ENCODE measurements at regions not wholly inside any gene's neighbourhood (a gene's known extent, or its start where the extent isn't known, plus 50 kb on each side); places are given as distances from the start of the nearest gene placed in this dataset.

GRCh38 chr15:56788359-56788758 is 55.0 kb upstream of the ZNF280D start:
- DNase-seq (no peak), ATAC-seq (no peak)
- Mint-ChIP-seq H3K36me3 (ENCODE audit: low read depth) (no peaks in the 10 kb centered on the region), H3K4me1 (ENCODE audit: low read depth) (peaks cover 2% of the 10 kb centered on the region), H3K27ac (no peak overlapping the region), H3K9me3 (ENCODE audit: insufficient read depth) (peaks cover 9% of the 10 kb centered on the region), H3K4me3 (no peak overlapping the region), H3K27me3 (ENCODE audit: low read depth) (no peaks in the 10 kb centered on the region)
- POLR2A ChIA-PET, result no interaction called here
- CTCF ChIA-PET, result no interaction called here

DNA sequence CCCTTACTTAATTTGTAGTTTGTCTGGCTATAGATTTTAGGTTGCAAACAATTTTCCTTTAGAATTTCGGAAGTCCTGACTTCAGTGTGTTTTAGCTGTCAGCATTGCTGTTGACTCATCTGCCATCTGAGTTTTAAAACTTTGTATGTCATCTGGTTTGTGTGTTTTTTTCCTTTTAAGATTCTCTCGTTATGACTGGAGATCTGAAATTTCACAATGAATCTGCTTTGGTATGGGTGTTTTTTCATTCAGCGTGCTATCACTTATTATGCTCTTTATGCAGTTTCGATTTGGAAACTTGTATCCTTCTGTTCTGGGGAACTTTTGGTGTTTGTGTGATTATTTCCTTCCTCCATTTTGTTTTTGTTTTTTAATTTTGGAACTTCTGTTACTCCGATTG is 53.7 kb upstream of the ZNF280D start:
- CTCF ChIA-PET, result no interaction called here
- H3K36me3 Mint-ChIP-seq (ENCODE audit: low read depth), result no peaks in the 10 kb centered on the region
- no peak for DNase-seq
- no peak overlapping the region for H3K27ac Mint-ChIP-seq
- H3K9me3 Mint-ChIP-seq (ENCODE audit: insufficient read depth), result peaks cover 2% of the 10 kb centered on the region
- H3K27me3 Mint-ChIP-seq (ENCODE audit: low read depth), result no peaks in the 10 kb centered on the region
- peaks cover 2% of the 10 kb centered on the region for H3K4me1 Mint-ChIP-seq (ENCODE audit: low read depth)
- H3K4me3 Mint-ChIP-seq, result no peak overlapping the region
- ATAC-seq, result no peak
- POLR2A ChIA-PET, result interaction anchor here (1.6 kb wide), 1 partner anchor 53 kb away, joined by 6 read pairs; the partner anchor contains the start of gene ZNF280D

DNA sequence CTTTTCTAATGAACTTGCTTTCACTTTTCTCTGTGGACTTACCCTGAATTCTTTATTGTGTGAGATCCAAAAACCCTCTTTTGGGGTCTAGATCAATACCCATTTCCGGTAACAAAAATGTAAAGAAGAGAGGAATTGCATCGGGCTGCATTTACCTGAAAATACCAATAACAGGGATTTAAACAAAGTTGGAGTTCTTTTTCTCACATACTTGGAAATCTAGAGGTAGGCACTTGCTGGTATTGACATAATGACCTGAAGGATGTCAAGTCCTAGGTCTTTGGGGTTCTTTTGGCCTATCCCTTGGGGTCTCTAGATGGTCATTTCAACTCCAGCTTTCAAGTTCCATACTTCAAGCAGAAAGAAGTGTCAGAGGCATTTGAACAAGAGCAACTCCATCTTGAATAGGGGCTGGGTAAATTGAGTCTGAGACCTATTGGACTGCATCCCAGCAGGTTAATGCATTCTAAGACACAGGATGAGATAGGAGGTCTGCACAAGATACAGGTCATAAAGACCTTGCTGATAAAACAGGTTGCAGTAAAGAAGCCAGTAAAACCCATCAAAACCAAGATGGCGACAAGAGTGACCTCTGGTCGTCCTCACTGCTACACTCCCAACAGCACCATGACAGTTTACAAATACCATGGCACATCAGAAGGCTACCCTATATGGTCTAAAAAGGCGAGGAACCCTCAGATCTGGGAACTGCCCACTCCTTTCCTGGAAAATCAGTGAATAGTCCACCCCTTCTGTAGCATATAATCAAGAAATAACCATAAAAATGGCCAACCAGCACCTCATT is 50.8 kb upstream of the ZNF280D start:
- POLR2A ChIA-PET, result no interaction called here
- peaks cover 17% of the 10 kb centered on the region for H3K4me1 Mint-ChIP-seq (ENCODE audit: low read depth)
- DNase-seq (no peak), ATAC-seq (no peak)
- peaks cover 6% of the 10 kb centered on the region for H3K9me3 Mint-ChIP-seq (ENCODE audit: insufficient read depth)
- H3K27ac Mint-ChIP-seq, result no peak overlapping the region
- no peaks in the 10 kb centered on the region for H3K27me3 Mint-ChIP-seq (ENCODE audit: low read depth)
- no peak overlapping the region for H3K4me3 Mint-ChIP-seq
- peaks cover 6% of the 10 kb centered on the region for H3K36me3 Mint-ChIP-seq (ENCODE audit: low read depth)
- CTCF ChIA-PET, result no interaction called here

DNA sequence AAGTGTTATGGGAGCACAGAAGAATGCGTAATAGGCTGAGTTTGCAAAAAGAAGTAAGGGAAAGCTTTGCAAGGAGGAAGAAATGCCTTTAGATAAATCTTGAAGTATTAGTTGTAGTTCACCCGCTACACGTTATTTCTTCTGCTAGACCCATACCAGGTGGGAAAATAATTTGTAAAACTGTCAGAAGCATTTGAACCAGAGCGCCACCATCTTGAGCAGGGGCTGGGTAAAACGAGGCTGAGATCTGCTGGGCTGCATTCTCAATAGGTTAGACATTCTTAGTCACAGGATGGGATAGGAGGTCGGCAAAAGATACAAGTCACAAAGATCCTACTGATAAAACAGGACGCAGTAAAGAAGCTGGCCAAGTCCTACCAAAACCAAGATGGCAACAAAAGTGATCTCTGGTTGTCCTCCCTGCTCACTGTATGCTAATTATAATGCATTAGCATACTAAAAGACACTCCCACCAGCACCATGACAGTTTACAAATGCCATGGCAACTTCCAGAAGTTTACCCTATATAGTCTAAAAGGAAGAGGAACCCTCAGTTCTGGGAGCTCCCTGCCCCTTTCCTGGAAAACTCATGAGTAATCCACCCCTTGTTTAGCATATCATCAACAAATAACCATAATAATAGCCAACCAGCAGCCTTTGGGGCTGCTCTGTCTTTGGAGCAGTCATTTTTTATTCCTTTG is 50.0 kb upstream of the ZNF280D start:
- DNase-seq, result no peak
- no peak overlapping the region for H3K4me3 Mint-ChIP-seq
- no peaks in the 10 kb centered on the region for H3K27me3 Mint-ChIP-seq (ENCODE audit: low read depth)
- H3K27ac Mint-ChIP-seq, result no peak overlapping the region
- peaks cover 12% of the 10 kb centered on the region for H3K9me3 Mint-ChIP-seq (ENCODE audit: insufficient read depth)
- ATAC-seq, result no peak
- POLR2A ChIA-PET, result no interaction called here
- CTCF ChIA-PET, result no interaction called here
- H3K36me3 Mint-ChIP-seq (ENCODE audit: low read depth), result peaks cover 6% of the 10 kb centered on the region
- peaks cover 18% of the 10 kb centered on the region for H3K4me1 Mint-ChIP-seq (ENCODE audit: low read depth)

Data from activated CD8-positive, alpha-beta T cell treated with anti-CD3 and anti-CD28 coated beads, Interleukin-2, amount 10 ng/mL, durations not matched to agents 7 days and 5 days (primary cell).